ENCODE measurements at regions not wholly inside any gene's neighbourhood (a gene's known extent, or its start where the extent isn't known, plus 50 kb on each side); places are given as distances from the start of the nearest gene placed in this dataset.
"Not testable (repeated sequence)": the region's sequence is repeated elsewhere in the genome, so short reads cannot be mapped to it uniquely, and the experiment has no call there.

DNA sequence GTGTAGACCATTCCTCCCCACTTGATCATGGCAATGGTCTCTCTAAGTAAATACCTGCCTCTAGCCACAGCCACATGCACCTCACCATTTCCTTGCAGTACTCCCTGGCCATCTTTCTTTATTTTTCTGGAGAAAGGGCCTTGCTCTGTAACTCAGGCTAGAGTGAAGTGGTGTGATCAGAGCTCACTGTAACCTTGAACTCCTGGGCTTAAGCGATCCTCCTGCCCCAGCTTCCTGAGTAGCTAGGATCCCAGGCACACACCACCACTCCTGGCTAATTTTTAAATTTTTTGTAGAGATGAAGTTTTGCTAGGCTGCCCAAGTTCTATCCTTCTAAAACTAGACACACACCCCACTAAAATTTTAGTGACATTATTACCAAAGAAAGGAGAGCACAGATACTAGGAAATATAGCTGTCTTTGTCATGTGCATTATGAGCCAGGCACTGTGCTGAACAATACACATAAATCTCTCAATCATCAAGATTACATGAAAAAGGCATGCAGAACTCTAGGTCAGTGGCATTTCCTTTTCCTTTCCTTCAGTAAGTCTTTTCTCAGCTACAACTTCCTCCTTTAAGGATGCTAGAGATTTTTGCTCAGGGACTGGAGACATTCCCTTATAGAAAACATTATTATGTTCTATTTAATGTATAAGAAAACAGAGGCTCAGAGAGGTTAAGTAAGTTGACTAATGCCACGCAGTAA, 95.0 kb upstream of the SERBP1 start:
- DNase-seq (ENCODE audit: low read depth in 4 of 4, low spot score in 2 of 4) = no peak

DNA sequence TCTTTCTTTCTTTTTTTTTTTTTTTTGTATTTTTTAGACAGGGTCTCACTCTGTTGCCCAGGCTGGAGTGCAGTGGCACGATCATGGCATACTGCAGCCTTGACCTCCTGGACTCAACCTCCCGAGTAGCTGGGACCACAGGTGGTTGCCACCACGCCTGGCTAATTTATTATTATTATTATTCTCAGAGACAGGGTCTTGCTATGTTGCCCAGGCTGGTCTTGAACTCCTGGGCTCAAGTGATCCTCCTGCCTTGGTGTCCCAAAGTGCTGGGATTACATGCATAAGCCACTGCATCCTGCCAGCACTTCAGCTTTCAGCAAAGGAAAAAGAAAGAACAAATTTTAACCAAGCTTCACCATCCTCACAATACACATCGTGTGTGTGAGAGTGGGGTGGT, 97.9 kb upstream of the SERBP1 start:
- no peak for DNase-seq (ENCODE audit: low read depth in 4 of 4, low spot score in 2 of 4)

DNA sequence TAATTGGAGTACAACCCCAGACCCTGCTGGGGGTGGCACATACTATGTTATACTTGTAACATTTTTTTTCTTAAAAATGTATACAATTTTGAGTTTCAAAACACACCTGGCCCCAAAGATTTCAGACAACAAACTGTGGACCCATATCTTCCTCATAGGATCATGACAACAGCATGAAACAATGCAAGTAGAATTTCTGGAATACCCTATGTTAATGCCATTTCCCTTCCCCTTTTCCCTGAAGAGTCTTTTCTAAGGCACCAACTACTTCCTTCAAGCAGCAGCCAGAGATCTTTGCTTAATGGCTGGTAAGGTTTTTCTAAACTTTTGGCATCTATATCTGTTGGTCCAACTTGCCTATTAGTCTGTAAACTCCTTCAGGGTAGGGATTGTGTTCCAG, 99.9 kb upstream of the SERBP1 start:
- DNase-seq (ENCODE audit: low read depth in 4 of 4, low spot score in 2 of 4) = no peak

DNA sequence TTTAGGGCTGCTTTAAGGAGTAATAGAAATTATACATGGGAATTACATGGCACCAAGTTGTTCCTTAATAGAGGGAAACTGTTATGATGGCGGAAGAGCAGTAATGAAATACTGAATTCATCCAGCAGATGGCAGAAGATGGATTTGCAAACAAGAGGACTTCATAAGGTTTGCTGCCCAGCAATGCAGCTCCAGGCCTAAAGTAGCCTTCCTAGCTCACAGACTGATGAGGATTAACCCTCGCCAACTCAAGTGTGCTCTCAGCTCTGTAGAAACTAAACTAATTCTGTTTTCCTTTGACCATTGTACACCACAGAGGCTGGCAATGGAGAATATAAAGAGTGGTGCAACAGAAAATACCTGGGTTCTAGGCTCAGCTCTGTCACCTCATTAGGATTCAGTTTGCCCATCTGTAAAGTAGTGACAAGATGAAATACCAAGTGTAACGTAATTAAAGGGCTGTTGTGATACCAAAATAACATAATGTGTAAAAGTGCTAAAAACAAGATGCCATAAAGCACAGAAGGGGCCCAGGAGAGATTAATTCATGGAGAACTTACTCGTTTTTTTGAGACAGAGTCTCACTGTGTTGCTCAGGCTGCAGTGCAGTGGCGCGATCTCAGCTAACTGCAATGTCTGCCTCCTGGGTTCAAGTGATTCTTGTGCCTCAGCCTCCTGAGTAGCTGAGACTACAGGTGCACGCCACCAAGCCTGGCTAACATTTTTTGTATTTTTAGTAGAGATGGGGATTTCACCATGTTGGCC, 102.4 kb upstream of the SERBP1 start:
- peak; percentile 23 to 78 (median 60) for DNase-seq (ENCODE audit: low read depth in 4 of 4, low spot score in 2 of 4)

- DNase-seq (ENCODE audit: low read depth in 4 of 4, low spot score in 2 of 4) = no peak
Observed at GRCh38 chr1:67534627-67535065, 104.4 kb upstream of the SERBP1 start.

- peak in 2 of 4 donors; percentile 19 to 49 for DNase-seq (ENCODE audit: low read depth in 4 of 4, low spot score in 2 of 4)
Observed at GRCh38 chr1:67535474-67535873, 105.3 kb upstream of the SERBP1 start.

GRCh38 chr1:67536957-67537666, 106.9 kb upstream of the SERBP1 start:
- DNase-seq (ENCODE audit: low read depth in 4 of 4, low spot score in 2 of 4) = no peak

DNA sequence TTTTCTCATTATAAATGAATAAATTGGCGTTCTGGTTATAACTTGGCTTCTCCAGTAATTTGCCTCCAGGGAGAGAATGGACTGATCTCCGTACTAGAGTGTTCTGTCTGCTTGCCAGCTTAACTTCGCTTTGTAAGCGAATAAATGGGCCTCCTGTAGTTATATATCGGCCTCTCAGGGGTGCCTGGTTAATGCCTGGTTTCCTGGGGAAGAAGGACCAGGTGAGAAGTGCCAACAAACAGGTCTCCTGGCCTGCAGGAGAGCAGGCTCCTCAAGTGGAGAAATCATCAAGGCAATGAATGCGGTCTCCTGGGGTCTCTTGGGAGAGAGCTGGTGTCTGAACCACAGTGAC, 107.4 kb upstream of the SERBP1 start:
- DNase-seq (ENCODE audit: low read depth in 4 of 4, low spot score in 2 of 4) = no peak

DNA sequence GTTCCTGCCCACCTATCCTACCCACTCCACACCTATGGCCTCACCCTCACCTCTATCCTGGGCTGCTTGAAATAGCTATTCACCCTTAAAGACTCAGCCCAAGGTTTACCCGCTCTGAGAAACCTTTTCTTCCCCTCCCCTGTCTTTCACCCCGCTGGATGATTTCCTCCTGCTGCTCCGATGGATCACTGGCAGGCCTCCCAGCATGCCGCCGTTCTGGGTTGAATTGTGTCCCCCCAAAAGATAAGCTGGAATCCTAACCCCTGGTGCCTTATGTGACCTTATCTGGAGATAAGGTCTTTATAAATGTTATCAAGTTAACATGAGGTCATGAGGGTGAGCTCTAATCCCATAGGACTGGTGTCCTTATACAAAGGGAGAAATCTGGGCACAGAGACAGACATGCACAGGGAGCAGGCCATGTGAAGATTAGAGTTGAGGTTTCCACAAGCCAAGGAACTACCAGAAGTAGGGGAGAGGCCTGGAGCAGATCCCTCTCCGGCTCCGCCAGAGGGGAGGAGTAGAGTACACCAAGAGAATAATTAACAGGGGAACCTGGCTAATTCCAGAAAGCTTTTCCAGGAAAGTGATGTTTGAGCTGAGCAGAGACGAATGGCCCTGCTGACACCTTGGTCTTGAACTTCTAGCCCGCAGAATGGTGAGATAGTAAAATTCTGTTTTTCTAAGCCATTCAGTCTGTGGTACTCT, 110.0 kb upstream of the SERBP1 start:
- DNase-seq (ENCODE audit: low read depth in 4 of 4, low spot score in 2 of 4) = no peak

DNA sequence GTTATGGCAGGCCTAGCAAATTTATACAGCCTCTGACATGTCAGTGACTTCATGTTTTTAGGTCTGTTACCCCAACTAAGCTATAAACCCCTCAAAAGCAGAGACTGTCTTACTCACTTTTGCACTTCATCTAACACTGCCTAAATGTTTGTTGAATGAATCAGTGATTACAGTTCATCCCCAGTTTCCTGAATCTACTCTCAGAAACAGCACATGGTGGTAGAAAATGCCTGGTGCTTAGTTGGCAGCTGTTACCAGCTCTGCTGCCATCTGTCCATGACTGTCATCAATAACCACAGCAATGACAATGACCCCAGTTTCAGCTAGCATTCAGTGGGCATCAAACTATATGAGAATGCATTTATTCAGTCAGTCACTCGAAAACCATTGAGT, 110.5 kb upstream of the SERBP1 start:
- no peak for DNase-seq (ENCODE audit: low read depth in 4 of 4, low spot score in 2 of 4)

- no peak for DNase-seq (ENCODE audit: low read depth in 4 of 4, low spot score in 2 of 4)
Observed at GRCh38 chr1:67542747-67543146, 112.5 kb upstream of the SERBP1 start.

GRCh38 chr1:67544921-67545320, 114.7 kb upstream of the SERBP1 start:
- DNase-seq (ENCODE audit: low read depth in 4 of 4, low spot score in 2 of 4) = no peak

DNA sequence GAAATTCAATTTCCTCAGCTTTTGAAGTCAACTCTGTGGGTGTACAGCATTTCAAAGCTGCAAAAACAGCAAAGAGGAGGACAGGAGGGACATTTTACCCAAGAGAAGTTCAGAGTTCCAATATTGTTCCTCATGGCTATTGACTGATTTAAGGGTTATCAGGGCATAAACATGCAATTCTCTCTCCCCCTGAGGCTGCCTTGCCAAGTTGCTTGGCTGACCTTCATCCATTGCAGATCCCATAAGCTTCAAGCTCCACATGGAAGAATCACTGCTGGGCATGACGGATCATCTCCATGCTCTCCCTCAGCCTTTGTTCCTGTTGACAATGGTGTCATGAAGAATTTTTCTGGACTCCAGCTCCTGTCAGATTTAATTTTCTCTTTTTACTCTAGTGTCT, 115.2 kb upstream of the SERBP1 start:
- DNase-seq (ENCODE audit: low read depth in 4 of 4, low spot score in 2 of 4) = no peak

- DNase-seq (ENCODE audit: low read depth in 4 of 4, low spot score in 2 of 4) = no peak
Observed at GRCh38 chr1:67551375-67551774, 121.2 kb upstream of the SERBP1 start.

GRCh38 chr1:67552336-67552759, 122.1 kb upstream of the SERBP1 start:
- DNase-seq (ENCODE audit: low read depth in 4 of 4, low spot score in 2 of 4) = no peak

GRCh38 chr1:67554204-67554603, 124.0 kb upstream of the SERBP1 start:
- DNase-seq (ENCODE audit: low read depth in 4 of 4, low spot score in 2 of 4) = not testable (repeated sequence)

DNA sequence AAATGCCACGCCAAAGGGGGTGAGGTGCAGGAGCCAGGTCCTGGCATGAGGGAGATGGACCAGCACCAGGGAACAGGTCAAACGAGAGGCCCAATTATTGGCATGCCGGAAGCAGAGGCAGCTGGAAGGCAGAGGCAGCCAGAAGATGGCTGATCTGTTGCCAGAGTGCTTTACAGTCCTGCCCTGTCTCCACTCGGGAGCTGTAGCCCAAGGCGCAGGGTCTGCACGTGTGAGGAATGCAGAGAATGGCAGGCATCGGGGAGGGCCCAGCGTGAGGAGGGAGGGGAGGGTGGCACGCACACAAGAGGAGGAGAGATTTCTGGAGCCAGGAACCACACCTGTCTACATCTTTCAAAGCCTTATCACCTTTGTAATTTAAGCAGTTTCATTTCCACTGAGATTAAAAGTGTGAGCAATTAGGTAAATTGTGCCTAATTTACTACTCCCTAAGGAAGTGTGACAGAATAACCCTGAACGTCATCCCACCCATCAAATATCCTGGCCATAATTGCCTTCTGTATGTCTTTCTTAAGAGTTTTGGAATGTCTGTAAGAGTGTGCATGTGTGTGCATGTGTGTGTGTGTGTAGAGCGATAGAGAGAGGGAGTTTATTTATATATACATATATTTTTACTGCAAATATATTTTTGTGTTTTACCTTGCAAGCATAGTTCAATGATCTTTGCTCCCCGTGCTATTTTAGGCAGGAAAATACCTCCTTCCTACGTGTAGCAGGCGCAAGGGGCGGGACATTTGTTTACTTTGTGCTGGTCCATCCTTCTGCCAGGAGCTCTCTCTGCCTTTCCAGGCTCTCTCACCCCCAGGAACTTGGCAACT, 125.5 kb upstream of the SERBP1 start:
- DNase-seq (ENCODE audit: low read depth in 4 of 4, low spot score in 2 of 4) = no peak

DNA sequence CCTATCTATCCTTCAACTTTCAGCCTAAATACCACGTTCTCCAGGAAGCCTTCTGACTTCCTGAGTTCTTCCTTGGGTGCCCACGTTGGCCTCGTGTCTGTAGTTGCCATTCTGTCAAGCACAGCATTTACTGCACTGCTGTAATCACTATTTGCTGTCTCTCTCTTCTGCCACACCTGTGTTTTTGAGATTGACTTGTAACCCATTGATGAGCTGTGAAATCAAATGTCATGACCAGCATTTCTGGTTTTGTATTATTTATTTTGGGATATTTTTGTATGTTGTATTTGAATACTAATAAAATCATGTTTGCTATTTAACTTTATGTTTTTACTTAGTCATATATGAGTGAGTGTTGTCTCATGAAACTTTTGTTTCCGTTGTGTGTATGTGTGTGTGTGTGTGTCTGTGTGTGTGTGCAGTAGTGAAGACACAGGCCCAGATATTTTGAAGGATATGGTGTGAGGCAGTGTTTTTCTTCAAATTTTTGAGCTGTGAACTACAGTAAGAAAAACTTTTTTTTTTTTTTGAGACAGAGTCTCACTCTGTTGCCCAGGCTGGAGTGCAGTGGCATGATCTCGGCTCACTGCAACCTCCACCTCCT, 126.2 kb upstream of the SERBP1 start:
- no peak for DNase-seq (ENCODE audit: low read depth in 4 of 4, low spot score in 2 of 4)

- no peak for DNase-seq (ENCODE audit: low read depth in 4 of 4, low spot score in 2 of 4)
Observed at GRCh38 chr1:67557696-67558448, 127.1 kb upstream of the GADD45A start.

All from left renal cortex interstitium (tissue), 4 donors.